SHP77 (cell line): ENCODE measurements at regions not wholly inside any gene's neighbourhood (a gene's known extent, or its start where the extent isn't known, plus 50 kb on each side); places are given as distances from the start of the nearest gene placed in this dataset.
"Not testable (repeated sequence)": the region's sequence is repeated elsewhere in the genome, so short reads cannot be mapped to it uniquely, and the experiment has no call there.

Source experiments
- DNase-seq, 2 experiments: peaks; one replicate each; lab custom pipeline; 2025; lab: John Stamatoyannopoulos, UW

DNA sequence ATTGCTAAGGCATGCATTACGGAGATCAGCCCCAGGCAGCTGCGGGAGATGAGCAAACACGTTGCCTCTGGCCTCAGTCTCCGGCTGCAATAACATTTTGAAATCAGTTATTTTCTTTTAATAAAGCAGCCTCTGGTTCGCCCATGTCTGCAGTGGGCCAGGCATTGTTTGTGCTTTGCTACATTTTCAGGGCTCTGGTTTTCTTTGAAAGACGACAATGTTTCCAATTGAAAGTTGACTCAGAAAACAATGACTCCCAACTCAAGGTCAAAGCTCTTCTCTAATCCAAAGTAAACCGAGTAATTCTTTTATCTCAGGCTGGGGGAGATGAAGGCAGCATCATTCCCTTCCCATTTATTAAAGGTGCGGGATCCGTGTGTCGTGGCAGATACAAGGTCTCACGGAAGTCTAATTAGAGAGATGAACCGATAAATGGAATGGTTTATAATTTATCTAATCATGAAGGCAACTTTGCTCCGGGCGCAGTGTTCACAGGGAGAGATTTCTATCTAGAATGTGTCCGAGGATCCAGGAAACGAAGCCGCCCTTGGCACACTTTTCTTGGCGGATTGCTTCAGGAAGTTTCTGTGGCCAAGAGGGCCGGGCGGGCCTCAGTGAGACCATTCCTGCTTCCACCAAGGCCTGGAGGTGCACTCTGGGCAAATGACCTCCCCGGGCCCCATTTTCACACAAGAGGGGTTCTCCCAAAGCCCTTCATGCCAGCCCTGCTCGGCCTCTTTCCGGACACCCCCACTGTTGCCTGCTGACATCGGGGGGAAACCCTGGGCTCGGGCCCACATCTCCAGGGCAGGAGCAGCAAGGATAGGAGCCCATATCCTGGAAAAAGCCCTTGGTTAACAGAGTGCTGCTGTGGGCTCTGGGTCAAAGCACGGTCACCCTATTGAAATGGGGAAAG is 811.4 kb downstream of the BRD1 start:
- DNase-seq, result no peak

DNA sequence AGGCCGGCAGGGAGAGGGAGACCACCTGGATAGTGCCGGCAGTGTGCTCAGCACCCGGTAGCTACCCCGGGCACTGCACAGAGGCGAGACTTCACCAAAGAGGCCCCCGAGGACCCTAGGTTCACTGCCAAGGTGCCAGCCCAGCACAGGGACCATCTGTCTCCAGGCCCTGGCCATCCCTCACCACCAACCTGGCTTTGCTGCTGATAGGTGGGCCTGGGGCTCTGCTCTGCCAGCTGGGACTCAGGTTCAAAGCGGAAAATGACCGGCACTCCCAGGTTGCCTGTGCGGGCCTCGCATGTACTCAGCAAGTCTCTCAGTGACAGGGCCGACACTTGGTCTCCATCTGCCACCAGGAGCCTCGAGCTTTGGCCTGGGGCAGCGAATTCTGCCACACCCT is 812.2 kb downstream of the BRD1 start:
- DNase-seq, result no peak

DNA sequence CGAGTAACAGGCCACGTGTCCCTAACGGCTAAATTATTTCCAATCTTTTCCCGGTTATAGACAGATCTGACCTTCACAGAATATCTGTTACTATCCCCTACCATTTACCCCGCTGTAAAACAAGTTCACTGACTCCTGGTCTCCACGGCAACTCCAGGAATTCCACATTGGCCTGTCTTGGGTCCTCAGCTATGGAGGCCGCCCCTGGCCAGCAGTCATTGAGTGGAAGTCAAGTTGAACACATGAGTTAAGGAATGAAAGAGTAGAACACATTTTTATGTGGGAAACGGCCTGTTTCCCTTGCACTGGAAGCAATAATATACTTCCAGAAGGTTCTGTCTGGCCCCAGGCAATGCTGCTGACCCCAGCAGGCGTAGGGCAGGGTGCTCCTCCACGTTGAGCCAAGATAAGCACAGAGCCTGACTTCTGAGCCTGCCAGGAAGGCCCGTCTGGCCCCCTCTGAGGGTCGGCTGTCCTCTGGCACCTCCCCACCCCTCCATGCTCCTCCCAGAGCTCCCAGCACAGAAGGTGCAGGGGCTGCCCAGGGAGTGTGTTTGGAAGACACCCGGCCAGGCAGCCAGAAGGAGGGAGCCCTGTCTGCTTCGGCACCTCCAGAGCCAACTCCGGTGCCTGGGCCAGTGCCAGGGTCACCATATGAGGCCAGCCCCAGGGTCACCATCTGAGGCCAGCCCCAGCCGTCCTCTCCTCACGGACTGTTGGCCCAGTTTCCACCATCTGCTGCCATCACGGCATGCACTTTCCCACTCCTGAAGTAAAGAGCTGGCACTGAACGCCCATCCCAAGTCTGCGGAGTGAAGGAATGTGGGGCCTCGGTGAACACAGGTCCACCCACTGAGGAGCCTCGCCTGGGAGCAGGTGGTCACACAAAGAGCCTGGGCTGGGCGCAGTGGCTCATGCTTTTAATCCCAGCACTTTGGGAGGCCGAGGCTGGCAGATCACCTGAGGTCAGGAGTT is 813.2 kb downstream of the BRD1 start:
- DNase-seq, result no peak

DNA sequence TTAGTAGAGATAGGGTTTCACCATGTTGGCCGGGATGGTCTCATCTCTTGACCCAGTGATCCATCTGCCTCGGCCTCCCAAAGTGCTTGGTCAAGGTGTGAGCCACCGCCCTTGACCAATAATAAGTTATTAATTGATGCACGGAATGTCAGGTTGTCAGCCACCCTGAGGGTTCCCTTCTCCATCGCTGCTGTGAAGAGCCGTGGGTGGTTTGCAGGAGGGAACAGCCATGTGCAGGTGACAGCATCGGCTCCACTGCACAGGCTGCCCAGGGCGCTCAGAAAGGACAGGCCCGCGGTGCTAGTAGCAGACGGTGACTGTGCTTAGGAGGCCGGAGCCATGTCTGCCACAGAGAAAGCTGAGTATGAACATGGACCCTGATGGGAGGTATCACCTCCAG is 814.0 kb downstream of the BRD1 start:
- DNase-seq, result no peak

DNA sequence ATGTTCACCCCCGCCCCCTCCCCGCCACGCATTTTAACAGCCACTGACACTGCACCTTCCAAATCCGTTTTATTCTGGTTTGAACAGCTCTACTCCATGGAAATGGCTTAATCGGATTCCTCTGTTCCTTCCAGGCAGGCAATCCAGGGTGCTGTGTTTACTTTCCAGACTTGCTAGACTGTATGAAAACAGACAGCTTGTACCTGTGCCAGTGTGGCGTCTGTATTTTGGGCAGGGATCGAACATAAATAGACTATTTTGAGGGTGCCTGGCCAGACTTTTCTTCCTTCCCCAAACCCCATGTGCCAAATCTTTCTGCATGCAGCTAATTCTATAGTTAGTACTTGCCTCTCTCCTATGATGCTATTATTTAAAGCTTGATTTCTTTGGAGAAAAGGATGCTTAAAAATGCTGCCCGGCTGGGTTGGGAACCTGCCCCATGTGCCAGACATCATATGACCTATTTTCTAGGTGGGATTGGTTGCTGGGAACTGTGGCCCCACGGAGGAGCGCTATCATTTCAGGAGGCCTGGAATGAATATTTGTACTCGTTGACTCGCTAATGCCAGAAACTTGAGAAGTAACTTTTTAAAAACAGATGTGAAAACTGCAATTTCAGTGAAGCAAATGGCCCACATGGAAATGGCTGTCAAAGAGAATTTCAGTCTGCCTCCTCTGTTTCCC is 814.8 kb downstream of the BRD1 start:
- DNase-seq, result no peak

DNA sequence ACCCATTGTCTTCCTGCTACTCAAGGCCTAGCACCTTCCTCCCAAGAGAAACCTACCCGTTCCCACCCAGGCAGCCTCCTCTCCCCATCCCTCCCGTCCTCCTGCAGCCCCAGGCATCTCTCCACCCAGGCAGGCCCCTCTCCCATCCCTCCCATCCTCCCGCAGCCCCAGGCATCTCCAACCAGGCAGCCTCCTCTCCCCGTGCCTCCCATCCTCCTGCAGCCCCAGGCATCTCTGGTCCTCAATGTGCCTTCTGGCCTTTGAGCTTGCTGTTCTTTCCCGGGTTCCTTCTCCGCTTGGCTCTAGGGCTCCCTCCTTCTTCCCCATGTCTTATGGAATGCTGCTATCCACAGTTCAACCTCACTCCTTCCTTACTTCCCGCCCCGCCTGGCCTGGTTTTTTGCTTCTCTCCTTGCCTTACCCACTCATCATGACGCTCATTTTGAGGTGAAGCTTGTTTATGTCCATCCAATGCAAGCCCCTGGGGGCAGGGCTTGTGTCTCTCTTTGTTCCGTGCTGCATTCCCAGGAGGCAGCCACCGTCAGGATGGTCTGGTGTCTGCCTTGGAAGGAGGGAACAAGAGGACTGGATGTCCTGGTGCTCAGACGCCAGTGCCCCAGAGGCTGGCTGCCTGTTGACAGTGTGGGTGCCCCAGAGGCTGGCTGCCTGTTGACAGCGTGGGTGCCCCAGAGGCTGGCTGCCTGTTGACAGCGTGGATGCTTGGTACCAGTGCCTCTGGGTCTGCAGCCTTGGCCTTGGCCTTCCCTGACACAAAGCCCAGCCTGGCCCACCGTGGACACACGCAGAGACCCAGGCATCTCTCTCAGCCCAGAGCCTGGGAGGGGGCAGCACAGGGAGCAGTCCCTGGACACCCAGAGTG is 815.7 kb downstream of the BRD1 start:
- no peak for DNase-seq

DNA sequence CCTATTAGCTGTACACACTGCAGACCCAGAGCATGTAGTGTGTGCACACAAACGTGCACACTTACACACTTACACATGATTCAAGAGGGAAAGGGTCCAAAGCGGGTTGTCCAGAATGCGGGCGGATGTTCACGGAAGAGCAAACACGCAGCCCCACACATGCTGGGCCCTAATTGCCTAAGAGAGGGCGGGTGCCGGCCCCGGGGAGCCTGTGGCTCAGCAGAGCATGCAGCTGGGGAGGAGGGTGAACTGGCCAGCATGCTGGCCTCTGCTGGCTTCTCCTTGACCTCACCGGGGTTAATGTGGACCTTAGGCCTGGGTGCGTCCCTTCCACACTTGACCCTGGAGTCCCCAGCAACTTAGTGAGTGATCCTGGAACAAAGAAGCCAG is 816.3 kb downstream of the BRD1 start:
- no peak for DNase-seq

DNA sequence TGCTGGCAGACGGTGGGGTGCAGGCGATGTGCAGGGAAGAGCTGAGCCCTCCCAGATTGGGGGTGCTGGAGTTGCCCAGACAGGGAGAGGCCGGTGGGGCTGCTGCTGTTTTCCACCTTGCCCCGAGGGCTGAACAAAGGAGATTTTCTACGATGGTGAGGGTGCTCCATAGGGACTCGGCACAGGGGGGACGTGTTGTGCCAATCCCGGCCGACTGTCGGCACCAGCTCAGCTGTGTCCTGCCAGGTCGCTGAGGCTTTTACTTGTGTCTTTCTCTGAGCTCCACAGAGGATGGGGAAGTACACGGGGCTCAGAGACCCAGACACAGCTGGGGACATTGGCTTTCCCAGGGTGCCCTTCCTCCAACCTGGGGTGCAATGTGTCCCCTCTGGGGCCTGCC is 816.8 kb downstream of the BRD1 start:
- no peak for DNase-seq

DNA sequence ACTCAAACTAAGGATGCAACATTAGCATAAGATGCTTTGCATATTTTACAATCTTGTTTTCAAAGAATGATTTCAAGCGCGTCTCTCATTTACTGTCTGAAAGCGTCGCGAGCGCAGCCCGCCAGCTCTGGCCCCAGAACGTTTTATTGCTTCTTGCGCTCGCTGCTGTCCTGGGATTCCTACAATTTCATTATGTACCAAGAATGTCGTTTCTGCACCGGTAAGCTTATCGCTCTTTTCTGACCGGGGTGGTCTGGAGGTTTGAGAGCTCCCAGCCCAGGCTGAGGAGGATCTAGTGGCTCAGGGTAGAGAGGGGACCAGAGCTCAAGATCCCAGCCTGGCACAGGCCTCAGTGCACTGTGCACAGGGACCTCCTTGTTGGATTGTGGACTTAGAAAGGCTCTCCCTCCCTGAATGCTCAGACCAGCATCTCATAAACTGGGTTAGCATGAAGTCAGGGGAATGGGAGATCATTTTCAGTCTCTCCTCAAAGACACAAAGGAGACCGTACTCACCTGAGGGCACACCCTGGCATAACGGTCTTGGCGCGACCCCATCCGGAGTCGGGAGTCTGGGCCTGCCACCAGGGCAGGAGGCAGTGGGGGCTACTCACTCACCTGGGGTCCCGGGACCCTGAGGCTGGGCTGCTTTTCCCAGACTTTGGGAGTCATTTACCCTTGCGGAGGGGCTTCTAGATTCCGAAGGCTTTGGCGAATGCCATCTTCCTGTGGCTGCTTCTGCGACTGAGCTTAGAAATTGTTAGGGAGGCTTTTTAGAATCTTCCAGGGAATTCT is 817.4 kb downstream of the BRD1 start:
- no peak for DNase-seq

DNA sequence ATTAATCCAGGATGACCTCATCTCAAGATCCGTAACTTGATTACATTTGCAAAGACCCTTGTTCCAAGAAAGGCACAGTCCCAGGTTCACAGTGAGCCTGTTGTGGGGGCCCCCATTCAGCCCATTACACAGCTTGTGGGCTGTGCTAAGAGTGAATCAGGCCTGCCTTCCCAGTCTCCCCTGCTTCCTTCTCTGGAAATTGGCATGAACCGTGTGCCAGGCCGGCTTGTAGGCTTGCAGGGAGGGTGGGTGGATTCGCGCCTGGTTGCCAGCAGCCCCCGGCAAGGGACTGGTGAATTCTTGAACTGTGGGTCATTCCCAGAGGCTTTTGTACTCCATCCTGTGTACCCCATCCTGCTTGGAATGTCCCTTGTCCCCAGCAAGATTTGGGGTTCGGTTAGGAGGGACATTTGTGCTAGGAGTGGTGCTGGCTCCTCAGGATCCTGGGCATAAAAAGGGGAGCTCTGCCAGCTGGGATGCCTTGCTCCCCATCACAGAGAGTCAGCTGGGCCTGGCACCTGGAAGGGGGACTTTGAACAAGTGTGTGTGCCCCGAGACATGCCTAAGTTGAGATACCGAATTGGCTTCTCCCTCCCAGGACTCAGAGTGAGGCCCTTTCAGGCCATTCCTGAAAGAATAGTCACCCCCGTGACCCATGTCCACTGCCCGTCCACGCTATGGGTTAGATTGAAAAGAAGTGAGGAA is 818.2 kb downstream of the BRD1 start:
- DNase-seq, result no peak

DNA sequence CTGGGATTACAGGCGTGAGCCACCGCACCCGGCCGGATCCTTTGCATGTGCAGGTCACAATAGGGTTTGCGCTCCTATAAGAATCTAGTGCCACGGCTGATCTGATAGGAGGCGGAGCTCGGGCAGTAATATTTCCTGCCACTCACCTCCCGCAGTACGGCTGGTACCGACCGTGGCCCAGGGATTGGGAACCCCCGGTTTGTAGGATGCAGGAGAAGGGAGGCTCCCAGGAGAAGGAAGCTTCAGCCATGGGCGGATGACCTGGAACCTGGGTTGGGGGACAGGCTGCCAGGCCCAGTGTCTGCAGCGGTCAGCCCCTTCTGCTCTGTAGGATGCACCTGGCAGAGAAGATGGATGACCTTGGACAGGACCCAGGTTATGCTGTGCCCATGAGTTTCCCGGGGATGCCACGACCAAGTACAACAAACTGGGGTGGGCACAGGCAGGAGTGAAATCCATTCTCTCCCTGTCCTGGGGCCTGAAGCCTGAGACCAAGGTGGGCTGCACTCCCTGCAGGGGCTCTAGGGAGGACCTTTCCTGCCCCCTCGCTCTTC is 818.9 kb downstream of the BRD1 start:
- no peak for DNase-seq

DNA sequence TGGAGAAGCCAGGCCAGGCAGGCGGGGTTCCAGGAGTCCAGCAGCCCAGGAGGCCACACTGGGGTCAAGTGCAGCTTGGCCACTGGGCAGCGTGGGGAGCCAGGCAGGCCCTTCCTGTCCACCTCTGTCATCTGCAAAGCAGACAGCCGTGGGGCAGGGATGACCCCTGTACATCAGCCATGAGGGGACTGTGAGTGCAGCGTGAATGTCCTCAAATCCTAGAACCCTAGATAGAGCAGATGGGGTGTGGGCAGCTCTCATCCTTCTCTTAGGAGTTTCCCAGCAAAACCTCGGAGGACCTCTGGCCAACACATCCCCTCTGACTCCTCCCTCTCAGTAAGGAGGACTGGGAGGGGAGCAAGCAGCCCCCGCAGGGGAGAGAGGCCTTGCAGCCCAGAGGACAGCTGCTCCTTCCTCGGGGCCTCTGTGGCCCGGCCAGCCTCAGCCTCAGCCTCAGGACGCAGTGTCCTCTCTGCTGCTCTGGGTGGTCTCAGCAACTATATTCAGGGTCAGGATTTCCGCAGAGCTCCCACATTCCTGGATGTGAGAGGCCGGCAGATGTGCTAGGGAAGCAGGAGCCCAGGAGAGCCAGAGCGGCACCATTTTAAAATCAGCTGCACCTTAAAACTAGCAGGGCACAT is 820.5 kb downstream of the BRD1 start:
- no peak for DNase-seq

DNA sequence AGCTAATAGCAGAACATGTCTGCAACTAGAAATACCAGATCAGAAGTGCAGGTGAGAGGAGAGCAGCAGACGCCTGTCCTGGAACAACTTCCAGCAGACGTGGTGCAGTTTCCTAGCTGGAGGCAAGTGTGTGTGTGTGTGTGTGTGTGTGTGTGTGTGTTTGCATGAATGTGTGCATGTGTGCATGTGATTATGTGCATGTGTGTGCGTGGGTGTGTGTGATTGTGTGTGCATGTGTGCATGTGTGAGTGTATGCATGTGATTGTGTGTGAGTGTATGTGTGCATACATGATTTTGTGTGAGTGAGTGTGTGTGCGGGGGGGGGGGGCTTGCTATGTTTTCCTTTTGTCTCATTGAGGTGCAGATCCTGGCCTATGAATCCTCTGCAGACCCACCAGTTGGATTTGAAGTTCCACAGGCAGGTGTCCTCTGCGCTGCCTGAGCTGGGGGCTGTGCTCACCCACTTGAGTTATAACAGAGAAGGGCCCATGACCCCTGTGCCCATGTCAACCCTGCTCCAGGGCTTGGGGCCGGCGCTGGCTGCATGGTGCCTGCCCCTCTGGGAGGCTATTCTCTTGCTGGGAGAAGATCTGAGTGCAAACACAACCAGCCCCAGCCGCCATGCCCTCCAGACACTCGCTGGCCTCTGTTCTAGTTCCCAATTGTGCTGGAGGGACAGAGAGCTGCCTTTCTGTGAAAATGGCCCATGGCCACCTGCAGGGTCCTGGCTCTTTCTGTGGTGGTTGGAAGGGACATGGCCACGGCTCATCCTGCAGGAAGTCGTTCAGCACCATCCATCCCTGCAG is 821.3 kb downstream of the BRD1 start:
- no peak for DNase-seq

DNA sequence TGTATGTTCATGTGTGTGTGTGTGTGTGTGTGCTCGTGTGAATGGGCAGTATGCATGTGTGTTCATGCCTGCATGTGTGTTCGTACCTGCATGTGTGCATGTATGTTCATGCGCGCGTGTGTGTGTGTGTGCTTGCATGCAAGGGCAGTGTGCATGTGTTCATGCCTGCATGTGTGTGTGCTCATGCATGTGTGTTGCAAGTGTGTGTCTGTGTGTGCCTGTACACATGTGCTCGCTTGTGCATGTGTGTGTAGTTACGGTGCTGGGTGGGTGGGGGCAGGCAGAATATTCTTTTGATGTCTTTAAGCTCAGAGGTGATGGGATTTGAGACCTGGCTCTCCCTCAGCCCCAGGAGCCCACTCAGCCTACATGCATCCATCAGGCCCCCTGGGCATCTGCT is 822.1 kb downstream of the BRD1 start:
- no peak for DNase-seq

DNA sequence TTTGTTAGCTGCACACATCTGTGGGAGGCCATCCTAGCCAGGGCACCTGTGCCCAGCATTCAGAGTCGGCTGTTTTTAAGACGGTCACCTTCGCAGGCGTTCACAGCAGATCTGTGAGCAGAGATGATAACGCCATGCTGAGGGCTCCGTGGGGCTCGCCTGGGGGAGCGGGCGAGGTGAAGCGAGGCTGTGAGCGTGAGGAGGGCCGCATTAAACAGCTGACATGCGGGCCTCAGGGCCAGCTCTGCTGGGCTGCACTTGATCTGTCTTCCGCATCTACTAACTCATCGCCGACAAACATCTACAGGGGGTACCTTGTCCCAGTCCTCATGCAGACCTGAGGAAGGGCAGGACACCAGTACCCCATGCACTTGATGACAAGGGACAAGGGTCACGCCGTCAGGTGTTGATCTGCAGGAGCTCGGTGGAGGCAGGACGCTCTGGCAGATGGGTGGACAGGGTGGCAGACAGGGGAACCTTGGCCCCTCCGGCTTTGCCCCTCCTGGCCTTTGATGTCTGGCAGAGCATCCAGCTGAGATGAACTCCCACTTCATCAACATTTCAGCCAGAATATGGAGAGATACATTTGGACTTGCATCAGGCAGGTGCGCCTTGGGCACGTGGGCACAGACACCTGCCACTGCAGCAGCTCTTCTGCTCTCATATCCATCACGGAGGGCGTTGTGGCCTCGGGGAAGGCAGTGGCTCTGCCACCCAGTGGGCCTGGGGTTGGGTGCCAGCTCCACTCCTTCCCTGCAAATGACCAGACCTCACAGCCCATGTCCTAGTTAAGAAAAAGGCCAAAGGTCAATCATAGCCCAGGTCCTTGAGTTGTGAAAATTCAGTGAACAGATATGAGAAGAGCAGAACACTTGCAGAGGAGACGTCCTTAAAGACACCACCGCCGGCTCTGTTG is 822.9 kb downstream of the BRD1 start:
- DNase-seq, result no peak

DNA sequence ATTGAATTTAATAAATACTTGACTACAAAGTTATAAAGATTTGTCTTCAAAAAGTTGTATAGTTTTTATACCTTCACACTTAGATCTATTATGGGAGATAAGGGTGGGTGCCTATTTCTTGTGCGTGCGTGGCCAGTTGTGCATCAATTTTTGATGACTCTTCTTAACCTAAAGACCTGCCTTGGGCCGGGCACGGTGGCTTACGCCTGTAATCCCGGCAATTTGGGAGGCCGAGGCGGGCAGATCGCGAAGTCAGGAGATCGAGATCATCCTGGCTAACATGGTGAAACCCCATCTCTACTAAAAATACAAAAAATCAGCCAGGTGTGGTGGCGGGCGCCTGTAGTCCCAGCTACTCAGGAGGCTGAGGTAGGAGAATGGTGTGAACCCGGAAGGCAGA is 830.1 kb downstream of the BRD1 start:
- not testable (repeated sequence) for DNase-seq

DNA sequence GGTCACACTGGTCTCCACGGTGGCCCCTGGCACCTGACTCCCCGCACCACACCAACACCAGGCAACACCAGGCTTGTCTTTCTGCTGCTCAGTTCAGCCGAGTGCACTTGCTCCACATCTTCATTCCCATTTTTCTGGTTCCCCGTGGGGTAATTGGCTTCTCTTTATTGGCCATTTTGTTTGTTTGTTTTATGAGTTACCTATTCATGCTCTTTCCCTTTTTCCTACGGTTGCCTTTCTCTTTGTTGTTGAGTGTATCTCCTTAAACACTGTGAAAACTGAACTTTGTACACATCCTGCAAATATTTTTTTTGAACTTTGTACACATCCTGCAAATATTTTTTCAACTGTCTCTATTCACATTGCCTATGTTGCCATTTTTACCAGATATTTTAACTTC is 834.0 kb downstream of the BRD1 start:
- DNase-seq, result no peak
